Stimulated activated CD8-positive, alpha-beta memory T cell treated with anti-CD3 and anti-CD28 coated beads, Interleukin-2, amount 100 ng/mL, for 1 hour (primary cell): ENCODE measurements at regions not wholly inside any gene's neighbourhood (a gene's known extent, or its start where the extent isn't known, plus 50 kb on each side); places are given as distances from the start of the nearest gene placed in this dataset.
"Not testable (repeated sequence)": the region's sequence is repeated elsewhere in the genome, so short reads cannot be mapped to it uniquely, and the experiment has no call there.

Source experiments
- DNase-seq, 2 donors: peaks; one replicate each; pipeline ENCODE4 v3.0.0-alpha.2; 2020; ENCODE audit warnings: low read depth in 2 of 2

GRCh38 chr13:80177327-80177726 is 163.6 kb downstream of the SPRY2 start:
- DNase-seq = no peak

GRCh38 chr13:80173224-80173623 is 167.7 kb downstream of the SPRY2 start:
- no peak for DNase-seq

- DNase-seq = no peak
Measured at GRCh38 chr13:80171096-80171495, 169.8 kb downstream of the SPRY2 start.

GRCh38 chr13:80168089-80168850 is 172.7 kb downstream of the SPRY2 start:
- no peak for DNase-seq

DNA sequence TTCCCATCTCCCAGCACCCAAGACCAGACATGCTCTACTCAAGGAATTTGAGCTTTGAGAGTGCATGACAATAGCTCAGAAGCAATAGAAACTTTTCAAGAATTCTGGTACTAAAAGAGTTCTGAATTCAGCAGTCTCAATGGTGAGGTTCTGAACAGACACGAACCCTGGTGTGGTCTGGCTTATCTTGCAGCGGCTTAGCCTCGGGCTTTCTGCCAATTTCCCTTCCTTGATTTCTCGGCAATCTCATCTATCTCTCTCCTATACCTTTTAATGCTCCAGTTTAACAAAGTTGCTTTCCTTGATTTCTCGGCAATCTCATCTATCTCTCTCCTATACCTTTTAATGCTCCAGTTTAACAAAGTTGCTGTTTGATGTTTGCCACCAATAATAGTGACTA is 174.6 kb downstream of the SPRY2 start:
- DNase-seq = no peak

- no peak for DNase-seq
Measured at GRCh38 chr13:80164462-80164861, 176.5 kb downstream of the SPRY2 start.

- no peak for DNase-seq
Measured at GRCh38 chr13:80161896-80162295, 179.0 kb downstream of the SPRY2 start.

GRCh38 chr13:80161219-80161618 is 179.7 kb downstream of the SPRY2 start:
- DNase-seq = no peak

DNA sequence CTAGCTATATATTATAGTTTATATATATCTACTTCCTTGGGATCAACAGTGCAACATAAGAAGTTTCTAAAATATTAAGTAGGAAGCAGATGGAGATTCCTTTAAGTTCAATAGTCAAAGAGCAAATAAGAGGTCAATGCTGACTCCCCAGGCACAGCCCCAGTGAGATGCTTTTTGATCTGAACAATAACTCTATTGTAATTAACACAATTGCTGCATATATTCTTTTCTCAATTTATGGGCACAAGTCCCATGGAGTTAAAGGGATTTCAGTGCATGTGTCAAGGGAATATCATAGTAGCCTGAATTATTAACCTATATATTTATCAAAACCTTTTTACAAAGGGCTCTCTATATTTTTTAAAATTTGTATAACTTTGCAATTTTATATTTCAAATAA is 180.8 kb downstream of the SPRY2 start:
- DNase-seq = no peak

GRCh38 chr13:80157261-80157932 is 183.5 kb downstream of the SPRY2 start:
- no peak for DNase-seq

GRCh38 chr13:80152142-80152541 is 188.8 kb downstream of the SPRY2 start:
- not testable (repeated sequence) for DNase-seq

- no peak for DNase-seq
Measured at GRCh38 chr13:80151016-80151415, 189.9 kb downstream of the SPRY2 start.

DNA sequence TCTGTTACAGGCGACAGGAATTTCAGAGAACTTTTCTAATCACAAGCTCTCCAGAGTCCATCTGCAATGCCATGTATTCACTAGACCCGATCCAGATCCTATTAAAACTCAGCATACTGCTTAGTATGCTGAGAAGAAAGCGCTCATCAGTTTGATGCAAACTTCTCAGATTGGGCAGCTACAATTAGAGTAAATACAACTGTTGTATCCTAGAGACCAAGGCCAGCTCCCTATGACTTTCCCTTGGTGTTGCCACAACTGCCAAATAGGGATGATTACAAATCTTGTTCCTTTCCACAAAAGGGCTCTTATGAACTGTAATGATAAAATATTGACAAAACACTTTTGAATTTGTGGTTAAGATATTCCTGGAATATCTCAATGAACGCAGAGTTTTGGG is 191.2 kb downstream of the SPRY2 start:
- DNase-seq = no peak

- DNase-seq = no peak
Measured at GRCh38 chr13:80145171-80145690, 195.7 kb downstream of the SPRY2 start.

DNA sequence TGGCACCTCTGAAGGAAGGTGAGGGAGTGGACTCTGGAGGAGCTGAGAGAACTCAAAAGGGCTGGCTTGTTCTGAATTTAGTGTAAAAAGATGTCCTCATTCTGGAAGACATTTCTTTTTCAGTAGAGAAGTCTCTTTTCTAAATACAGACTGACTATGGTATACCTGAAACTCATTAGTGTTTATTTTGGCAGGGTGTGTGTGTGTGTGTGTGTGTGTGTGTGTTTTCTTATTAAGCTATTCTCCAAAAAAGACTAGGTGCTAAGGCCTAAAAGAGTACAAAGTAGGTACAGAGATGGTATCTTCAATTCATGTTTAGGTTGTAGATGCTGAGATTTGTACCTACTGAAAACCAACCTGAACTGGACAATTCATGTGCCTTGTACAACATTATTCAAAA is 196.4 kb downstream of the SPRY2 start:
- DNase-seq = no peak

GRCh38 chr13:80141123-80141849 is 199.6 kb downstream of the SPRY2 start:
- DNase-seq = no peak

GRCh38 chr13:80140685-80141084 is 200.2 kb downstream of the SPRY2 start:
- no peak for DNase-seq

GRCh38 chr13:80139196-80139595 is 201.7 kb downstream of the SPRY2 start:
- DNase-seq = no peak

DNA sequence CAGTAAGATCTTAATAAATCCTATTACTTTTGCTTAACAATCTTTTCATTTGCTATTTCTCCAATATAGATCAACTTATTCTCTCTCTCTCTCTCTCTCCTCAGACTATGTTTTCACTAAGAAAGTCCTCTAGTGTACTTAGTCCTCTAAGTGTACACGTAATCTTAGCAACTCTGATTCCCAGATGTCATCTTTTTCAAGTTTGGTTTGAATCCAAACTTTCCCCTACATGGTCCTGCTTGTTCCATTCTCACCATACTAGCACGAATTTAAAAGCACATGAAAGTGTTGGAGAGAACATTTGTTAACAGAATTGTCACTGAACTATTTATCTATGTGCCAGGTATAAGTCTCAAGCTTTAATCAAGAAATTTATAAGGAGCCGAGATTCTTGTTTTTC is 202.9 kb downstream of the SPRY2 start:
- no peak for DNase-seq

- no peak for DNase-seq
Measured at GRCh38 chr13:80134346-80134745, 206.6 kb downstream of the SPRY2 start.

DNA sequence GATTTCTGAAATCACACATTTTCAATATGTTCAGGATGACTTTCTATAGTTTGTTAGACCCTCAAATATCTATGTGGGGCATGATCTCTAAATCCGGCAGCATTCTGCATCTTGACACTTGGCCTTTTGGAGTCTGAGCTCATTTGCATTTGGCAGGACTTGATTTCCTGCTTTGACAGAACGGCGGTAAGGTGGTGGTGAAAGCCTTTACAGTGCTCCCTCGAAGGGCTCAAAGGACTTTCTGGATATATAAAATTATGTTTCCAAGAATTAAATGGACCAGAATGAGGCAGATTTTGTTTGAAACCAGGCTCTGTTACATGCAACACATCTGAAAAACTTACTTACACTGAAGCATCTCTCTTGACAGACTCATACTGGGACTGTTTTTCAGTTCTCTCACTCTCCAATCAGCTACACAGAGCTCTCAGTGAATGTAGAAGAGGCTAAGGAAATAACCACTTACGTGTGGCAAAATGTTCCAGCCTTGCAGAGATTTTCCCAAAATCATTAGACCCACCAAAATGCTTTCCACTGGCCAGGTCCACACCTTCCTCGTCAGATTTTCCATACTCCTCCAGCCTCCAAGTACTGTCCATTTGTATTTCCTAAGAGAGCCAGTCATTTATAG is 207.2 kb downstream of the SPRY2 start:
- DNase-seq = no peak
